Superior temporal gyrus (tissue), 1 donor: ENCODE measurements at regions not wholly inside any gene's neighbourhood (a gene's known extent, or its start where the extent isn't known, plus 50 kb on each side); places are given as distances from the start of the nearest gene placed in this dataset.

ENCODE experiments used
- DNase-seq: peaks from one replicate; pipeline ENCODE4 v3.0.0-alpha.2; 2016; ENCODE audit errors: extremely low spot score

GRCh38 chr7:130879191-130879590, 145.2 kb upstream of the KLF14 start:
- DNase-seq, result no peak

- no peak for DNase-seq
These were observed 146.7 kb upstream of the KLF14 start for GRCh38 chr7:130880668-130881067.

- no peak for DNase-seq
These were observed 147.2 kb upstream of the KLF14 start for GRCh38 chr7:130881091-130881798.

GRCh38 chr7:130881799-130882141, 147.8 kb upstream of the KLF14 start:
- no peak for DNase-seq

GRCh38 chr7:130882396-130882795, 148.4 kb upstream of the KLF14 start:
- DNase-seq, result no peak

GRCh38 chr7:130883928-130884327, 149.9 kb upstream of the KLF14 start:
- no peak for DNase-seq

- no peak for DNase-seq
These were observed 150.7 kb upstream of the KLF14 start for GRCh38 chr7:130884437-130885417.

- no peak for DNase-seq
These were observed 152.6 kb upstream of the KLF14 start for GRCh38 chr7:130886438-130887135.

GRCh38 chr7:130887182-130887956, 153.4 kb upstream of the KLF14 start:
- no peak for DNase-seq

- no peak for DNase-seq
These were observed 154.0 kb upstream of the KLF14 start for GRCh38 chr7:130887957-130888371.

GRCh38 chr7:130888468-130888867, 154.5 kb upstream of the KLF14 start:
- DNase-seq, result no peak

GRCh38 chr7:130890176-130891020, 156.4 kb upstream of the KLF14 start:
- no peak for DNase-seq

GRCh38 chr7:130891254-130892094, 157.5 kb upstream of the KLF14 start:
- DNase-seq, result no peak

- peak; percentile 78 for DNase-seq
These were observed 159.5 kb upstream of the KLF14 start for GRCh38 chr7:130893441-130893894.

GRCh38 chr7:130894146-130894908, 160.3 kb upstream of the KLF14 start:
- DNase-seq, result no peak

- DNase-seq, result no peak
These were observed 161.1 kb upstream of the KLF14 start for GRCh38 chr7:130894909-130895750.

GRCh38 chr7:130896051-130896881, 162.3 kb upstream of the KLF14 start:
- no peak for DNase-seq
